DOHH2 (cell line): ENCODE measurements at regions not wholly inside any gene's neighbourhood (a gene's known extent, or its start where the extent isn't known, plus 50 kb on each side); places are given as distances from the start of the nearest gene placed in this dataset.

Source experiments
- H3F3A ChIP-seq: fragments of 200-600 bp; sonication (generic), shearing (Covaris generic); 2 replicates; pipeline ENCODE4 v1.6.0; 2016; ENCODE audit warnings: antibody characterized with exemption, mild to moderate bottlenecking; ENCODE audit not compliant: control insufficient read depth, insufficient read depth
- H3K27ac ChIP-seq: fragments of 200-600 bp; sonication (generic); 2 replicates; pipeline ENCODE4 v1.5.1; 2014; ENCODE audit warnings: low read depth, mild to moderate bottlenecking, low read length, moderate library complexity
- H3K27me3 ChIP-seq: fragments of 200-600 bp; sonication (generic); 2 replicates; pipeline ENCODE4 v1.6.1; 2014; ENCODE audit warnings: mild to moderate bottlenecking, low read length, mixed read lengths; ENCODE audit not compliant: control insufficient read depth
- H3K36me3 ChIP-seq: fragments of 200-600 bp; sonication (generic); 2 replicates; pipeline ENCODE4 v1.6.1; 2014; ENCODE audit warnings: mild to moderate bottlenecking, low read length, moderate library complexity, mixed read lengths; ENCODE audit not compliant: control insufficient read depth
- H3K4me1 ChIP-seq: fragments of 200-600 bp; sonication (generic); 2 replicates; pipeline ENCODE4 v1.6.1; 2014; ENCODE audit warnings: mild to moderate bottlenecking, low read length, mixed read lengths; ENCODE audit not compliant: control insufficient read depth
- H3K4me2 ChIP-seq: fragments of 200-600 bp; sonication (generic); 2 replicates; pipeline ENCODE4 v1.6.0; 2014; ENCODE audit warnings: mild to moderate bottlenecking, low read length, moderate library complexity
- H3K4me3 ChIP-seq: fragments of 200-600 bp; sonication (generic); 2 replicates; pipeline ENCODE4 v1.5.1; 2014; ENCODE audit warnings: mild to moderate bottlenecking, low read length, mixed read lengths
- H3K79me2 ChIP-seq: fragments of 200-600 bp; sonication (generic); 2 replicates; pipeline ENCODE4 v1.6.1; 2014; ENCODE audit warnings: mild to moderate bottlenecking, low read length, mixed read lengths; ENCODE audit not compliant: control insufficient read depth
- H3K9me2 ChIP-seq: fragments of 200-600 bp; sonication (generic); replicated peaks from 2 replicates; pipeline ENCODE4 v1.6.1; 2014; ENCODE audit warnings: mild to moderate bottlenecking, low read length, mixed read lengths; ENCODE audit not compliant: control insufficient read depth
- H3K9me3 ChIP-seq: fragments of 200-600 bp; sonication (generic); 2 replicates; pipeline ENCODE4 v1.6.1; 2014; ENCODE audit warnings: antibody characterized with exemption, low read length, mixed read lengths; ENCODE audit not compliant: control insufficient read depth, insufficient read depth
- H4K20me1 ChIP-seq: fragments of 200-600 bp; sonication (generic); 2 replicates; pipeline ENCODE4 v1.6.0; 2014; ENCODE audit warnings: low read depth, mild to moderate bottlenecking, antibody characterized with exemption, low read length, moderate library complexity; ENCODE audit not compliant: control insufficient read depth, insufficient read depth
- CTCF ChIP-seq: fragments of 200-600 bp; sonication (generic); IDR thresholded peaks from one replicate; pipeline ENCODE4 v1.5.1; 2014; ENCODE audit warnings: antibody characterized with exemption, mild to moderate bottlenecking, low read depth, low read length; ENCODE audit not compliant: poor library complexity, severe bottlenecking
- EZH2phosphoT487 ChIP-seq: fragments of 200-600 bp; sonication (generic); IDR thresholded peaks from 2 replicates; pipeline ENCODE4 v1.6.1; 2017; ENCODE audit warnings: borderline replicate concordance, mild to moderate bottlenecking, antibody characterized with exemption, low read length, moderate library complexity, mixed read lengths

- no peaks in the 10 kb centered on the region for H3K27me3 ChIP-seq
- no peak overlapping the region for H3K27ac ChIP-seq
- H4K20me1 ChIP-seq, result no peaks in the 10 kb centered on the region
- H3K4me2 ChIP-seq, result no peak overlapping the region
- H3K36me3 ChIP-seq, result no peaks in the 10 kb centered on the region
- H3K4me1 ChIP-seq, result no peaks in the 10 kb centered on the region
- no peaks in the 10 kb centered on the region for H3K9me3 ChIP-seq
- H3K4me3 ChIP-seq, result no peak overlapping the region
- no peaks in the 10 kb centered on the region for H3F3A ChIP-seq
- TF ChIP-seq EZH2phosphoT487, result no peak
- no peak for TF ChIP-seq CTCF
- no peaks in the 10 kb centered on the region for H3K79me2 ChIP-seq
- no peaks in the 10 kb centered on the region for H3K9me2 ChIP-seq
Observed at GRCh38 chr4:114229706-114230105, 250.3 kb upstream of the ARSJ start.

- TF ChIP-seq CTCF (no peak), EZH2phosphoT487 (no peak)
- no peaks in the 10 kb centered on the region for H3K36me3 ChIP-seq
- no peaks in the 10 kb centered on the region for H3K79me2 ChIP-seq
- H3K4me3 ChIP-seq, result no peak overlapping the region
- no peaks in the 10 kb centered on the region for H4K20me1 ChIP-seq
- no peaks in the 10 kb centered on the region for H3K9me2 ChIP-seq
- no peak overlapping the region for H3K27ac ChIP-seq
- no peaks in the 10 kb centered on the region for H3K9me3 ChIP-seq
- no peaks in the 10 kb centered on the region for H3K27me3 ChIP-seq
- no peak overlapping the region for H3K4me2 ChIP-seq
- no peaks in the 10 kb centered on the region for H3K4me1 ChIP-seq
- H3F3A ChIP-seq, result no peaks in the 10 kb centered on the region
Observed at GRCh38 chr4:114236171-114236769, 256.8 kb upstream of the ARSJ start.

- H3K27me3 ChIP-seq, result no peaks in the 10 kb centered on the region
- no peak overlapping the region for H3K27ac ChIP-seq
- H3K4me2 ChIP-seq, result no peak overlapping the region
- H3K4me3 ChIP-seq, result no peak overlapping the region
- no peaks in the 10 kb centered on the region for H3K36me3 ChIP-seq
- H4K20me1 ChIP-seq, result no peaks in the 10 kb centered on the region
- TF ChIP-seq CTCF, result no peak
- no peak for TF ChIP-seq EZH2phosphoT487
- no peaks in the 10 kb centered on the region for H3K79me2 ChIP-seq
- H3F3A ChIP-seq, result no peaks in the 10 kb centered on the region
- H3K4me1 ChIP-seq, result no peaks in the 10 kb centered on the region
- no peaks in the 10 kb centered on the region for H3K9me3 ChIP-seq
- H3K9me2 ChIP-seq, result no peaks in the 10 kb centered on the region
Observed at GRCh38 chr4:114237997-114238396, 258.6 kb upstream of the ARSJ start.

GRCh38 chr4:114249561-114249960 is 270.1 kb upstream of the ARSJ start:
- H3K9me3 ChIP-seq, result no peaks in the 10 kb centered on the region
- H3K9me2 ChIP-seq, result no peaks in the 10 kb centered on the region
- H3K27me3 ChIP-seq, result no peaks in the 10 kb centered on the region
- no peak overlapping the region for H3K27ac ChIP-seq
- H3K4me1 ChIP-seq, result no peaks in the 10 kb centered on the region
- H3K79me2 ChIP-seq, result no peaks in the 10 kb centered on the region
- H3K36me3 ChIP-seq, result no peaks in the 10 kb centered on the region
- H3K4me2 ChIP-seq, result no peak overlapping the region
- no peaks in the 10 kb centered on the region for H4K20me1 ChIP-seq
- TF ChIP-seq EZH2phosphoT487 (no peak), CTCF (no peak)
- no peak overlapping the region for H3K4me3 ChIP-seq
- no peaks in the 10 kb centered on the region for H3F3A ChIP-seq
